GM18498 (cell line): ENCODE measurements at regions not wholly inside any gene's neighbourhood (a gene's known extent, or its start where the extent isn't known, plus 50 kb on each side); places are given as distances from the start of the nearest gene placed in this dataset.
A peak's percentile ranks its signal among the peaks of the same experiment; 100 is the strongest.
"Not testable (repeated sequence)": the region's sequence is repeated elsewhere in the genome, so short reads cannot be mapped to it uniquely, and the experiment has no call there.

Source experiments
- ATAC-seq: cut with Tn5 transposase; IDR thresholded peaks from one replicate; pipeline ENCODE4 v1.9.1; 2021; ENCODE audit warnings: mild to moderate bottlenecking, moderate library complexity; ENCODE audit not compliant: unreplicated experiment

GRCh38 chr12:115898670-115899069, 378.8 kb downstream of the MED13L start:
- ATAC-seq: no peak

GRCh38 chr12:115897729-115898128, 379.8 kb downstream of the MED13L start:
- no peak for ATAC-seq

GRCh38 chr12:115895247-115895646, 382.2 kb downstream of the MED13L start:
- no peak for ATAC-seq

- no peak for ATAC-seq
Measured at GRCh38 chr12:115891556-115892164, 385.8 kb downstream of the MED13L start.

- no peak for ATAC-seq
Measured at GRCh38 chr12:115886666-115887065, 390.8 kb downstream of the MED13L start.

- no peak for ATAC-seq
Measured at GRCh38 chr12:115885040-115885690, 392.3 kb downstream of the MED13L start.

- ATAC-seq: no peak
Measured at GRCh38 chr12:115882936-115883335, 394.6 kb downstream of the MED13L start.

GRCh38 chr12:115880238-115880637, 397.3 kb downstream of the MED13L start:
- ATAC-seq: no peak

GRCh38 chr12:115879354-115879753, 398.1 kb downstream of the MED13L start:
- ATAC-seq: no peak

- ATAC-seq: no peak
Measured at GRCh38 chr12:115873451-115874082, 403.9 kb downstream of the MED13L start.

- no peak for ATAC-seq
Measured at GRCh38 chr12:115872919-115873357, 404.6 kb downstream of the MED13L start.

- no peak for ATAC-seq
Measured at GRCh38 chr12:115872212-115872611, 405.3 kb downstream of the MED13L start.

- peak; percentile 77 for ATAC-seq
Measured at GRCh38 chr12:115871714-115872113, 405.8 kb downstream of the MED13L start.

- no peak for ATAC-seq
Measured at GRCh38 chr12:115870510-115870909, 407.0 kb downstream of the MED13L start.

- no peak for ATAC-seq
Measured at GRCh38 chr12:115870021-115870420, 407.5 kb downstream of the MED13L start.

GRCh38 chr12:115869604-115870003, 407.9 kb downstream of the MED13L start:
- no peak for ATAC-seq

GRCh38 chr12:115868624-115869023, 408.9 kb downstream of the MED13L start:
- no peak for ATAC-seq

- no peak for ATAC-seq
Measured at GRCh38 chr12:115867854-115868253, 409.6 kb downstream of the MED13L start.

GRCh38 chr12:115866909-115867525, 410.5 kb downstream of the MED13L start:
- ATAC-seq: no peak

GRCh38 chr12:115866281-115866680, 411.2 kb downstream of the MED13L start:
- ATAC-seq: not testable (repeated sequence)

- ATAC-seq: no peak
Measured at GRCh38 chr12:115864396-115864795, 413.1 kb downstream of the MED13L start.

- ATAC-seq: no peak
Measured at GRCh38 chr12:115860619-115861018, 416.9 kb downstream of the MED13L start.
